WTC11 (cell line): ENCODE measurements at regions not wholly inside any gene's neighbourhood (a gene's known extent, or its start where the extent isn't known, plus 50 kb on each side); places are given as distances from the start of the nearest gene placed in this dataset.

Experiments
- ATAC-seq: fragments of 200-7000 bp; cut with Tn5 transposase; 2 replicates; pipeline ENCODE4 v1.10.0; 2021; ENCODE audit warnings: mild to moderate bottlenecking, moderate library complexity
- CTCF ChIA-PET: fragments of 300-600 bp; sonication (Branson Sonifier 250); formaldehyde crosslinking; loops from one replicate; lab custom pipeline; 2021; ENCODE audit warnings: antibody characterized with exemption; lab: Charles Lee
- POLR2A ChIA-PET: fragments of 350-600 bp; sonication (Branson Sonifier 250); formaldehyde crosslinking; loops from one replicate; lab custom pipeline; 2021; ENCODE audit warnings: antibody characterized with exemption; lab: Charles Lee
- DNase-seq: peaks from one replicate; pipeline ENCODE4 v3.0.0; 2021; ENCODE audit warnings: low spot score
- H3K27ac Mint-ChIP-seq: 2 replicates; pipeline ENCODE4 v1.8.0; 2021; ENCODE audit warnings: mixed read lengths
- H3K27me3 Mint-ChIP-seq: 2 replicates; pipeline ENCODE4 v1.8.0; 2021; ENCODE audit warnings: low read depth, mild to moderate bottlenecking, moderate library complexity, mixed read lengths
- H3K36me3 Mint-ChIP-seq: 2 replicates; pipeline ENCODE4 v1.8.0; 2021; ENCODE audit warnings: mixed read lengths
- H3K4me1 Mint-ChIP-seq: 2 replicates; pipeline ENCODE4 v1.8.0; 2022; ENCODE audit warnings: mixed read lengths
- H3K4me3 Mint-ChIP-seq: 2 replicates; pipeline ENCODE4 v1.8.0; 2021; ENCODE audit warnings: mild to moderate bottlenecking, moderate library complexity, mixed read lengths
- H3K9me3 Mint-ChIP-seq: 2 replicates; pipeline ENCODE4 v1.8.0; 2021; ENCODE audit warnings: mixed read lengths
- ATF6 ChIP-seq: sonication (generic); formaldehyde crosslinking; IDR thresholded peaks from 2 replicates; pipeline ENCODE4 v1.8.1; 2023; ENCODE audit warnings: mild to moderate bottlenecking, missing genetic modification reagents
- E2F4 ChIP-seq: sonication (generic); formaldehyde crosslinking; IDR thresholded peaks from 2 replicates; pipeline ENCODE4 v1.8.1; 2022; ENCODE audit warnings: low read depth, mild to moderate bottlenecking, moderate library complexity, missing genetic modification reagents, borderline replicate concordance
- ESRRA ChIP-seq: sonication (generic); formaldehyde crosslinking; IDR thresholded peaks from 2 replicates; pipeline ENCODE4 v1.8.1; 2022; ENCODE audit warnings: mild to moderate bottlenecking, missing genetic modification reagents, borderline replicate concordance
- ETV6 ChIP-seq: sonication (generic); formaldehyde crosslinking; IDR thresholded peaks from 2 replicates; pipeline ENCODE4 v1.8.1; 2022; ENCODE audit warnings: mild to moderate bottlenecking, missing genetic modification reagents
- GABPB1 ChIP-seq: sonication (generic); formaldehyde crosslinking; IDR thresholded peaks from 2 replicates; pipeline ENCODE4 v1.8.1; 2023; ENCODE audit warnings: mild to moderate bottlenecking, missing genetic modification reagents
- GRHL2 ChIP-seq: fragments of 250-450 bp; sonication (Bioruptor Pico); IDR thresholded peaks from 2 replicates; pipeline ENCODE4 v1.8.0; 2022; ENCODE audit warnings: mild to moderate bottlenecking, moderate library complexity; ENCODE audit not compliant: insufficient replicate concordance, severe bottlenecking
- GTF2I ChIP-seq: fragments of 250-450 bp; sonication (Bioruptor Pico); conservative IDR thresholded peaks from 2 replicates; pipeline ENCODE4 v1.4.0; 2021; ENCODE audit warnings: mild to moderate bottlenecking
- JAZF1 ChIP-seq: fragments of 250-450 bp; sonication (Bioruptor Pico); IDR thresholded peaks from 2 replicates; pipeline ENCODE4 v1.9.0; 2021; ENCODE audit warnings: moderate library complexity, mild to moderate bottlenecking, inconsistent platforms
- MXD4 ChIP-seq: fragments of 250-450 bp; sonication (Bioruptor Pico); IDR thresholded peaks from 2 replicates; pipeline ENCODE4 v1.8.0; 2021; ENCODE audit warnings: mild to moderate bottlenecking, moderate library complexity, borderline replicate concordance
- NFATC4 ChIP-seq: fragments of 250-450 bp; sonication (Bioruptor Pico); IDR thresholded peaks from 2 replicates; pipeline ENCODE4 v1.9.0; 2021; ENCODE audit warnings: mild to moderate bottlenecking
- RELA ChIP-seq: sonication (generic); formaldehyde crosslinking; IDR thresholded peaks from 2 replicates; pipeline ENCODE4 v1.8.1; 2022; ENCODE audit warnings: missing genetic modification reagents, mild to moderate bottlenecking, borderline replicate concordance
- RORB ChIP-seq: fragments of 250-450 bp; sonication (Bioruptor Pico); IDR thresholded peaks from 2 replicates; pipeline ENCODE4 v1.9.0; 2021; ENCODE audit warnings: mild to moderate bottlenecking
- SMAD4 ChIP-seq: sonication (generic); formaldehyde crosslinking; IDR thresholded peaks from 2 replicates; pipeline ENCODE4 v1.8.0; 2022; ENCODE audit warnings: mild to moderate bottlenecking, missing genetic modification reagents
- SOX15 ChIP-seq: fragments of 250-450 bp; sonication (Bioruptor Pico); IDR thresholded peaks from 2 replicates; pipeline ENCODE4 v1.9.0; 2021; ENCODE audit warnings: mild to moderate bottlenecking
- STAT6 ChIP-seq: sonication (generic); formaldehyde crosslinking; conservative IDR thresholded peaks from 2 replicates; pipeline ENCODE4 v1.8.1; 2023; ENCODE audit warnings: mild to moderate bottlenecking, low read depth, missing genetic modification reagents, moderate library complexity
- TEAD4 ChIP-seq: sonication (generic); formaldehyde crosslinking; IDR thresholded peaks from 2 replicates; pipeline ENCODE4 v1.8.0; 2022; ENCODE audit warnings: mild to moderate bottlenecking, missing genetic modification reagents
- USF2 ChIP-seq: sonication (generic); formaldehyde crosslinking; IDR thresholded peaks from 2 replicates; pipeline ENCODE4 v1.8.1; 2023; ENCODE audit warnings: mild to moderate bottlenecking, missing genetic modification reagents, moderate library complexity
- ZBTB21 ChIP-seq: sonication (generic); formaldehyde crosslinking; IDR thresholded peaks from 2 replicates; pipeline ENCODE4 v1.8.1; 2023; ENCODE audit warnings: mild to moderate bottlenecking, missing genetic modification reagents, borderline replicate concordance
- ZMAT4 ChIP-seq: fragments of 250-450 bp; sonication (Bioruptor Pico); IDR thresholded peaks from 2 replicates; pipeline ENCODE4 v1.9.0; 2021; ENCODE audit warnings: mild to moderate bottlenecking
- ZNF121 ChIP-seq: sonication (generic); formaldehyde crosslinking; IDR thresholded peaks from 2 replicates; pipeline ENCODE4 v1.8.0; 2023; ENCODE audit warnings: missing genetic modification reagents
- ZNF317 ChIP-seq: sonication (generic); formaldehyde crosslinking; IDR thresholded peaks from 2 replicates; pipeline ENCODE4 v1.8.1; 2023; ENCODE audit warnings: low read depth, mild to moderate bottlenecking, moderate library complexity, missing genetic modification reagents, borderline replicate concordance
- ZNF425 ChIP-seq: fragments of 250-450 bp; sonication (Bioruptor Pico); conservative IDR thresholded peaks from 2 replicates; pipeline ENCODE4 v1.9.0; 2021; ENCODE audit warnings: mild to moderate bottlenecking
- ZNF671 ChIP-seq: fragments of 250-450 bp; sonication (Bioruptor Pico); IDR thresholded peaks from 2 replicates; pipeline ENCODE4 v1.8.0; 2021; ENCODE audit warnings: mild to moderate bottlenecking
- ZSCAN18 ChIP-seq: fragments of 250-450 bp; sonication (Bioruptor Pico); IDR thresholded peaks from 2 replicates; pipeline ENCODE4 v2.1.2; 2022; ENCODE audit warnings: mild to moderate bottlenecking, moderate library complexity

GRCh38 chr21:41660748-41661147, 106.1 kb downstream of the RIPK4 start:
- ChIA-PET CTCF (interaction anchor here (1.3 to 1.5 kb wide), 3 partner anchors 44 to 108 kb away, joined by 3 to 6 read pairs (median 3); no protein-coding TSS in a partner anchor), POLR2A (no interaction called here)
- no peak for TF ChIP-seq NFATC4 (CRISPR knock-in tag)
- no peak for TF ChIP-seq SMAD4 (CRISPR knock-in tag)
- TF ChIP-seq JAZF1 (CRISPR knock-in tag) = no peak
- TF ChIP-seq GABPB1 (CRISPR knock-in tag) = no peak
- no peak for TF ChIP-seq RORB
- TF ChIP-seq ZNF425 = no peak
- TF ChIP-seq ZMAT4 (CRISPR knock-in tag) = no peak
- TF ChIP-seq ZNF121 (CRISPR knock-in tag) = no peak
- TF ChIP-seq STAT6 = no peak
- no peak for TF ChIP-seq GTF2I (CRISPR knock-in tag)
- TF ChIP-seq SOX15 (CRISPR knock-in tag) = no peak
- TF ChIP-seq RELA (CRISPR knock-in tag) = no peak
- no peak for TF ChIP-seq MXD4 (CRISPR knock-in tag)
- TF ChIP-seq ZSCAN18 (CRISPR knock-in tag) = no peak
- TF ChIP-seq ETV6 (CRISPR knock-in tag) = no peak
- TF ChIP-seq TEAD4 (CRISPR knock-in tag) = no peak
- TF ChIP-seq ZBTB21 (CRISPR knock-in tag) = no peak
- H3K4me3 Mint-ChIP-seq = no peak overlapping the region
- H3K27ac Mint-ChIP-seq = 0 out of 2 replicates have a peak overlapping the region, but pooled peaks have one; percentile 49
- peaks cover 29% of the 10 kb centered on the region for H3K4me1 Mint-ChIP-seq
- ATAC-seq = 0 out of 2 replicates have a peak, but pooled peaks have one; percentile 29
- no peaks in the 10 kb centered on the region for H3K36me3 Mint-ChIP-seq
- peaks cover 2% of the 10 kb centered on the region for H3K27me3 Mint-ChIP-seq
- no peak for DNase-seq
- no peaks in the 10 kb centered on the region for H3K9me3 Mint-ChIP-seq

GRCh38 chr21:41659791-41660560, 106.9 kb downstream of the RIPK4 start:
- ChIA-PET CTCF (interaction anchor here (0.7 to 1.5 kb wide), 5 partner anchors 11 to 109 kb away, joined by 3 to 6 read pairs (median 3); no protein-coding TSS in a partner anchor), POLR2A (no interaction called here)
- DNase-seq (no peak), ATAC-seq (peak; percentile 42)
- H3K27ac Mint-ChIP-seq = no peak overlapping the region
- H3K4me1 Mint-ChIP-seq = peaks cover 29% of the 10 kb centered on the region
- H3K9me3 Mint-ChIP-seq = peaks cover 6% of the 10 kb centered on the region
- no peak overlapping the region for H3K4me3 Mint-ChIP-seq
- H3K36me3 Mint-ChIP-seq = peaks cover 3% of the 10 kb centered on the region; the same call in 1 of the 2 replicates
- peaks cover 2% of the 10 kb centered on the region for H3K27me3 Mint-ChIP-seq
- no peak for TF ChIP-seq ZNF317 (CRISPR knock-in tag)
- no peak for TF ChIP-seq ATF6 (CRISPR knock-in tag)
- no peak for TF ChIP-seq ZNF671
- no peak for TF ChIP-seq E2F4 (CRISPR knock-in tag)
- no peak for TF ChIP-seq GRHL2
- TF ChIP-seq ESRRA (CRISPR knock-in tag) = no peak
- TF ChIP-seq USF2 (CRISPR knock-in tag) = no peak
